Psoas muscle (tissue), 7 donors: ENCODE measurements at regions not wholly inside any gene's neighbourhood (a gene's known extent, or its start where the extent isn't known, plus 50 kb on each side); places are given as distances from the start of the nearest gene placed in this dataset.
"Not testable (repeated sequence)": the region's sequence is repeated elsewhere in the genome, so short reads cannot be mapped to it uniquely, and the experiment has no call there.

Source experiments
- ATAC-seq, 4 donors: fragments of 200-7000 bp; cut with Tn5 transposase; one replicate each; pipeline ENCODE4 v1.9.1; 2020; ENCODE audit warnings: moderate library complexity in 3 of 4, mild to moderate bottlenecking in 2 of 4
- DNase-seq, 2 donors: peaks; one replicate each; pipeline ENCODE4 v3.0.0-alpha.2; 2020
- H3K27ac ChIP-seq: fragments of 200-600 bp; one replicate; pipeline ENCODE4 v1.8.0; 2022
- H3K27me3 ChIP-seq, 3 donors: fragments of 200-600 bp in 1 of 3; one replicate each; pipeline versions ENCODE4 v1.6.1 to v1.8.0; 2013 to 2022; ENCODE audit warnings: low read length in 2 of 3, mild to moderate bottlenecking in 2 of 3, moderate library complexity in 1 of 3; ENCODE audit not compliant: insufficient read depth in 3 of 3
- H3K36me3 ChIP-seq, 2 donors: fragments of 200-600 bp in 1 of 2; one replicate each; pipeline versions ENCODE4 v1.6.1 to v1.8.0; 2013 to 2022; ENCODE audit warnings: low read depth in 1 of 2, mild to moderate bottlenecking in 1 of 2, moderate library complexity in 1 of 2; ENCODE audit not compliant: insufficient read depth in 1 of 2
- H3K4me1 ChIP-seq: fragments of 200-600 bp; one replicate; pipeline ENCODE4 v1.8.0; 2022
- H3K4me3 ChIP-seq: fragments of 200-600 bp; one replicate; pipeline ENCODE4 v1.8.0; 2022; ENCODE audit warnings: mild to moderate bottlenecking
- H3K9me3 ChIP-seq: fragments of 200-600 bp; one replicate; pipeline ENCODE4 v1.8.0; 2022
- WGBS, 3 donors: extraction: QIAGEN DNeasy Blood & Tissue Kit; methylation state at CpG; one replicate each; pipeline versions ENCODE4 v1.1.6 to v1.1.7; 2013; 5-methylcytosine and 5-hydroxymethylcytosine counted together
- intact Hi-C, 2 donors: fragments of 100-400 bp; cut with DNase I; formaldehyde crosslinking; loops; one replicate each; pipeline versions ENCODE4 v1.11.0 to v1.14.2; 2022
- TF ChIP-seq, protein P1 (sequence below): fragments of 200-600 bp; IDR thresholded peaks from one replicate; pipeline ENCODE4 v1.8.0; 2022; ENCODE audit warnings: antibody characterized with exemption
- donor health status: healthy with polysubstance abuse.
- donor health status: DM: no; HTN: no; CAD: no; lungs with moderate emphysema.
- donor health status: Bipolar disorder and iron deficiency.
- donor health status: healthy.
- donor health status: DM: yes; HTN: yes; CAD: no.
- donor health status: DM: no; HTN: no; CAD: no.
- donor health status: DM: yes; HTN: yes; CAD: no.

DNA sequence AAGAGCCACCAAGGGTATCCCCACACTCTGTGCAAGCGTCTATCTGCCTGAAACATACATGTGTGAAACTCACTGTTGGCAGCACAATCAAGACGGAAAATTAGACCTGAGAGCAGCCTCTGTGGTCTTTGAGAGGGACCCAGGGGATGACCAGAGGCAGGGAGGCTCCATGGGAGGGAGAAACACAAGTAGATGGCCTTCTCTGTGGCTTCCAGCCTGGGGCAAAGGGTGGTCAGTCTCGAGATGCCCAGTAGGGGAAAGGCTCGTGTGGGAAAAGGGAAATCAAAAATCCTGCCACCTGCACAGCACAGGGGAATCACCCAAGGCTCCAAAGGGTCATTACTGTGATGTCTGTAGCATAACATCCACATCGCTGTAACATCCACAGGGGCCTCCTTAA lies 823.3 kb downstream of the KCNJ18 start:
- 44 to 46% (median 46%) methylated on average over 5 of the region's 5 CpGs for WGBS, 3 donors
- Histone ChIP-seq H3K27ac (no peak overlapping the region), H3K36me3 (no peaks in the 10 kb centered on the region), H3K4me3 (no peak overlapping the region), H3K4me1 (no peaks in the 10 kb centered on the region), H3K27me3 (no peaks in the 10 kb centered on the region), H3K9me3 (no peaks in the 10 kb centered on the region)
- intact Hi-C loops: no loop called here
- DNase-seq (no peak), ATAC-seq (no peak)
- TF ChIP-seq, protein P1, sequence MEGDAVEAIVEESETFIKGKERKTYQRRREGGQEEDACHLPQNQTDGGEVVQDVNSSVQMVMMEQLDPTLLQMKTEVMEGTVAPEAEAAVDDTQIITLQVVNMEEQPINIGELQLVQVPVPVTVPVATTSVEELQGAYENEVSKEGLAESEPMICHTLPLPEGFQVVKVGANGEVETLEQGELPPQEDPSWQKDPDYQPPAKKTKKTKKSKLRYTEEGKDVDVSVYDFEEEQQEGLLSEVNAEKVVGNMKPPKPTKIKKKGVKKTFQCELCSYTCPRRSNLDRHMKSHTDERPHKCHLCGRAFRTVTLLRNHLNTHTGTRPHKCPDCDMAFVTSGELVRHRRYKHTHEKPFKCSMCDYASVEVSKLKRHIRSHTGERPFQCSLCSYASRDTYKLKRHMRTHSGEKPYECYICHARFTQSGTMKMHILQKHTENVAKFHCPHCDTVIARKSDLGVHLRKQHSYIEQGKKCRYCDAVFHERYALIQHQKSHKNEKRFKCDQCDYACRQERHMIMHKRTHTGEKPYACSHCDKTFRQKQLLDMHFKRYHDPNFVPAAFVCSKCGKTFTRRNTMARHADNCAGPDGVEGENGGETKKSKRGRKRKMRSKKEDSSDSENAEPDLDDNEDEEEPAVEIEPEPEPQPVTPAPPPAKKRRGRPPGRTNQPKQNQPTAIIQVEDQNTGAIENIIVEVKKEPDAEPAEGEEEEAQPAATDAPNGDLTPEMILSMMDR: no peak

DNA sequence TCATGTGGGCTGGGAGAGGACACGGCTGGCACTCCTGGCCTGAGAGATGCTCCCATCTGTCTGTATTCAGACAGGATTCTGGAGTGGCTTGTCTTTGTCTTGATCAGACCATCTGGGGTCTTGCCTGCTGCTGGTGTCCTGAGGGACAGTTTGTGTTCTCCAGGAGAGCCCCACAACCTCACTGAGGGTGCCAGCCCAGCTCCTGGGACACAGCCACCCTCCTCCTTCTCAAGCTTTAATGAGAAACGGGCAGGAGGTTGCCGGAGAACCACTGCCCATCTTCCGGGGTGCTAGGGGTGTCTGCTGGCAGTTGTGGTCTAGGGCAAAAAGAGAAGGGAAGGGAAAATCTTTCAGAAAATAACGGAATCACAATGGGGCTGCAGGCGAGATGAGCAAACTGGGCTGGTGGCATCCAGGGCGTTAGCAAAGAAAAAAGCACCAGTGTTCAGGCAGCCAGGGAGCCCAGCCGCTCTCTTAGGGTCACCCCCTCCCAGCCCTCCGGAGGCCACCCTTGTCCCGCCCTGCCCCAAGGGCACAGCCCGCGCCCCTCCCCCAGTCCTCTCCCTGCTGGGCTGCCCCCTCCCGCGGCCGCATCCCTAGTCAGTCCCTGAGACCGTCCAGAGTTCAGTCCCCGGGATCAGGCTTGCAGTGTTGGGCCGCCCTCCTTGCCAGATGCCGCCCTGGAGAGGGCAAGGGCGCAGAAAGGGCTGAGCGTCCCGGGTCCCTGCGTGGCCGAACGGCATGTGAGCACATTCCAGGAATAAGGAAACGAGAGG lies 824.7 kb downstream of the KCNJ18 start:
- WGBS, 3 donors: 66 to 74% (median 73%) methylated on average over 19 to 26 of the region's 26 CpGs
- intact Hi-C loops: no loop called here
- H3K4me3 ChIP-seq: no peak overlapping the region
- no peaks in the 10 kb centered on the region for H3K4me1 ChIP-seq
- H3K27me3 ChIP-seq: no peaks in the 10 kb centered on the region
- TF ChIP-seq, protein P1: no peak
- ATAC-seq (no peak), DNase-seq (no peak)
- no peak overlapping the region for H3K27ac ChIP-seq
- H3K9me3 ChIP-seq: no peaks in the 10 kb centered on the region
- no peaks in the 10 kb centered on the region for H3K36me3 ChIP-seq

DNA sequence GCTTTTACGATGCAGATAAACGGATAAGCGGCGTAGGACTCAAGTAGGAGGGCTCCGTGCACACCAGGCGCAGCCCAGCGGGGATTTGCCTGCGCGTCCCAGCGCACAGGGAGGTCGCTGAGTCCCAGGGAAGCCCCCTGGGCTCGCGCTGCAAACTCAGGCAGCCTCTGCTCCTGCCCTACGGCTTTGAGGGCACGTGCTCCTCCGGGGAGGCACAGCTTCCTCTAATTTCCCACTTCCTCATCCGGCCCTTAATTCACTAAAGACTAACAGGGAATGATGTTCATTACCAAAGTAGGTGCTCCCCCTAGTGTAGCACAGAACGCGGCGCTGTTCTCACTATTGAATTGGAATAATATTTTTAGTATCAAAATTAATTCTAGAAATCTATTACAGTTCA lies 825.4 kb downstream of the KCNJ18 start:
- ATAC-seq (no peak), DNase-seq (no peak)
- no peak overlapping the region for H3K4me3 ChIP-seq
- no peaks in the 10 kb centered on the region for H3K27me3 ChIP-seq
- WGBS, 3 donors: 47 to 52% (median 52%) methylated on average over 20 of the region's 20 CpGs
- TF ChIP-seq, protein P1: no peak
- no peaks in the 10 kb centered on the region for H3K4me1 ChIP-seq
- intact Hi-C loops: no loop called here
- H3K9me3 ChIP-seq: no peaks in the 10 kb centered on the region
- no peak overlapping the region for H3K27ac ChIP-seq
- no peaks in the 10 kb centered on the region for H3K36me3 ChIP-seq

DNA sequence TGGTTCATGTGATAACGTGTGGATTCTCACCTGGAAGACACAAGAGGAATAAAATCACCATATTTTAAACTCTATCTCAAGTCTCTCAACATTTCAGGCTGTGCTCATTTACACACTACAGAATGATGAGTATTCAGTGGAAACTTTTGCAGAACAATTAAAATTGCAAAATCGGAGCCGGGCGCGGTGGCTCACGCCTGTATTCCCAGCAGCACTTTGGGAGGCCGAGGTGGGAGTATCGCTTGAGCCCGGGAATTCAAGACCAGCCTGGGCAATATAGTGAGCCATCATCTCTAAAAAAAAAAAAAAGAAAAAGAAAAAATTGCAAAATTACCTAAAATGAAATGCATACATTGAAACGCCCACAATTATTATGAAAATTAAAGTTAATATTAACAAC lies 825.9 kb downstream of the KCNJ18 start:
- no peak for DNase-seq
- Histone ChIP-seq H3K36me3 (no peaks in the 10 kb centered on the region), H3K27ac (no peak overlapping the region), H3K27me3 (no peaks in the 10 kb centered on the region), H3K4me3 (no peak overlapping the region), H3K9me3 (no peaks in the 10 kb centered on the region), H3K4me1 (no peaks in the 10 kb centered on the region)
- ATAC-seq: no peak
- WGBS, 3 donors: 85 to 86% (median 85%) methylated on average over 10 of the region's 10 CpGs
- intact Hi-C loops: no loop called here
- TF ChIP-seq, protein P1: no peak

DNA sequence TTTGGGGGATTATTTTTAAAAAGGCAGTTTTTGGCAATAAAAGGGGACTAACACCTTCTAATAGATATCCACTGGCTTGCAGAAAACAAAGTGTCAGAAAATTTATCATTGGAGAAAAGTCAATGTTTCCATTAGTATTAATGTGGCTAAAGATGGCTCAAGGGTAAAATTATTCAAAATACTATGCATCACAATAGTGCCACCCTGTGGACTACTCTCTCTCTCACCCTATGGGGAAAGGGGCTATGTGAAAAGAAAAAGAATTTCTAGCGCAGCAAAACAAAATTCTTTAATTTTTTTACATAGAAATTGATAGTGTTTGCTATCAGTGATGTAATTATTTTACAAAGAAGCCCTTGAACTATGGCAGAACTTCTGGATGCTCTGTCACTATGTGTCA lies 856.5 kb downstream of the KCNJ18 start:
- H3K36me3 ChIP-seq, DNase-seq, H3K9me3 ChIP-seq, H3K27me3 ChIP-seq, intact Hi-C loops, ATAC-seq, H3K4me1 ChIP-seq, H3K27ac ChIP-seq, H3K4me3 ChIP-seq: not testable (repeated sequence)
- WGBS, 3 donors: 40 to 47% (median 43%) methylated on average over 1 of the region's 1 CpG

DNA sequence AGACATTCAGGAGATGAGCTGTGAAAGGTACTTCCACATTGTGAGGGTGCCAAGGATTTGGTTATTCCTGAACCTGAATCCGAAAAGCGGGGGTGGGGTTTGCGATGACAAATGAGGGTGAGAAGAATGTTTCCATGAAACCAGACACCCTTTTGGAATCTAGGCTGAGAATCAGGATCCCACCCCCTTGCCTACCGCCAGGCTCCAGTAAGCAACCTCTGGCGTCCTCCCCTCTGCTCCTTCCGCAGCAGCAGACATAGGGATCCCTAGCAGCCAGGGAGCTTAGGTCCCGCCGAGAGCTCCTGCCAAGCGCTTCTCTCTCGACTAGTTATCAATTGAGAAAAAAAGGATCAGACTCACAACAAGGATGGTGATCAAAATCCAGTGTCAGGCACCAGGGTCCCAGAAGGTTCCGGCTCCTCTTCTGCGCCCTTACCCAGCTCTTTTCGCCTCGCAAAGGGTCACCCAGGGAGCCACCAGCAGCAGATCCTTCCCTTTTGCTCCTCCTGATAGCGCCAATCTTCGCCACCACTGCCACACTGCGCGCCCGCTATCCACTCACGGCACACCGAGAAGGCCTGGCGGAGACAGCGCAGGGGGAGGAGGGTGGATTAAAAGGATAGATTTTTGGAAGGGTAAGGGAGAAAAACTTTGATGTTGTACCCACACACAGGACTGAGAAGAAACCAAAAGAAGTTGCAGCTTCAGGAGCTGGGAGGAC lies 859.5 kb downstream of the KCNJ18 start:
- H3K9me3 ChIP-seq, H3K36me3 ChIP-seq, H3K27ac ChIP-seq, ATAC-seq, DNase-seq, H3K4me1 ChIP-seq, intact Hi-C loops, H3K4me3 ChIP-seq, H3K27me3 ChIP-seq: not testable (repeated sequence)
- 69 to 75% (median 73%) methylated on average over 22 to 23 of the region's 23 CpGs for WGBS, 3 donors
